ENCODE measurements at regions not wholly inside any gene's neighbourhood (a gene's known extent, or its start where the extent isn't known, plus 50 kb on each side); places are given as distances from the start of the nearest gene placed in this dataset.

GRCh38 chr2:147214914-147215313, 629.9 kb upstream of the ACVR2A start:
- intact Hi-C loops (cut with DNase I; ENCODE audit: low total_unique reads): no loop called here

GRCh38 chr2:147211484-147211883, 633.3 kb upstream of the ACVR2A start:
- no peaks in the 10 kb centered on the region for H3K36me3 ChIP-seq
- no peaks in the 10 kb centered on the region for H3K4me1 ChIP-seq
- TF ChIP-seq CTCF (IDR thresholded peaks at IDR 0.05): no peak
- TF ChIP-seq POLR2A (IDR thresholded peaks at IDR 0.05): no peak
- H3K27me3 ChIP-seq: no peaks in the 10 kb centered on the region
- intact Hi-C loops (cut with DNase I; ENCODE audit: low total_unique reads): no loop called here
- H3K4me3 ChIP-seq: no peak overlapping the region
- DNase-seq: no peak
- H3K9me3 ChIP-seq: peaks cover 0 to under 1% of the 10 kb centered on the region in 2 donors
- H3K27ac ChIP-seq: no peak overlapping the region

More at GRCh38 chr2:147214914-147215313, 629.9 kb upstream of the ACVR2A start:
- no peak for TF ChIP-seq CTCF (IDR thresholded peaks at IDR 0.05)
- TF ChIP-seq POLR2A (IDR thresholded peaks at IDR 0.05): no peak
- H3K4me3 ChIP-seq: no peak overlapping the region
- H3K4me1 ChIP-seq: no peaks in the 10 kb centered on the region
- H3K36me3 ChIP-seq: no peaks in the 10 kb centered on the region
- H3K9me3 ChIP-seq: no peaks in the 10 kb centered on the region
- no peaks in the 10 kb centered on the region for H3K27me3 ChIP-seq
- no peak overlapping the region for H3K27ac ChIP-seq
- DNase-seq: no peak

GRCh38 chr2:147204102-147204501, 640.7 kb upstream of the ACVR2A start:
- TF ChIP-seq POLR2A (IDR thresholded peaks at IDR 0.05): no peak
- TF ChIP-seq CTCF (IDR thresholded peaks at IDR 0.05): no peak
- peaks cover 0 to 4% of the 10 kb centered on the region in 2 donors for H3K9me3 ChIP-seq
- no peak overlapping the region for H3K27ac ChIP-seq
- no peaks in the 10 kb centered on the region for H3K4me1 ChIP-seq
- intact Hi-C loops (cut with DNase I; ENCODE audit: low total_unique reads): no loop called here
- H3K27me3 ChIP-seq: no peaks in the 10 kb centered on the region
- no peak for DNase-seq
- no peaks in the 10 kb centered on the region for H3K36me3 ChIP-seq
- H3K4me3 ChIP-seq: no peak overlapping the region

- DNase-seq: no peak
- no peaks in the 10 kb centered on the region for H3K4me1 ChIP-seq
- TF ChIP-seq CTCF (IDR thresholded peaks at IDR 0.05) (no peak), POLR2A (IDR thresholded peaks at IDR 0.05) (no peak)
- intact Hi-C loops (cut with DNase I; ENCODE audit: low total_unique reads): no loop called here
- no peaks in the 10 kb centered on the region for H3K36me3 ChIP-seq
- H3K27ac ChIP-seq: peak overlapping the region; percentile 2 to 45
- H3K4me3 ChIP-seq: no peak overlapping the region
- no peaks in the 10 kb centered on the region for H3K9me3 ChIP-seq
- H3K27me3 ChIP-seq: no peaks in the 10 kb centered on the region
Measured at GRCh38 chr2:147198651-147199171, 646.1 kb upstream of the ACVR2A start.

GRCh38 chr2:147197754-147198483, 646.9 kb upstream of the ACVR2A start:
- DNase-seq: no peak
- intact Hi-C loops (cut with DNase I; ENCODE audit: low total_unique reads): no loop called here
- H3K27ac ChIP-seq: peak overlapping the region in 1 of 2 donors; percentile 2
- H3K4me1 ChIP-seq: no peaks in the 10 kb centered on the region
- H3K27me3 ChIP-seq: no peaks in the 10 kb centered on the region
- TF ChIP-seq CTCF (IDR thresholded peaks at IDR 0.05): no peak
- TF ChIP-seq POLR2A (IDR thresholded peaks at IDR 0.05): no peak
- no peaks in the 10 kb centered on the region for H3K9me3 ChIP-seq
- H3K36me3 ChIP-seq: no peaks in the 10 kb centered on the region
- H3K4me3 ChIP-seq: no peak overlapping the region

Measured in uterus (tissue), 3 donors.